GM06990 (cell line): ENCODE measurements at regions not wholly inside any gene's neighbourhood (a gene's known extent, or its start where the extent isn't known, plus 50 kb on each side); places are given as distances from the start of the nearest gene placed in this dataset.
"Not testable (repeated sequence)": the region's sequence is repeated elsewhere in the genome, so short reads cannot be mapped to it uniquely, and the experiment has no call there.

ENCODE experiments used
- DNase-seq: peaks from one replicate; pipeline ENCODE4 v3.0.0-alpha.2; 2011; ENCODE audit not compliant: insufficient read length; ENCODE audit errors: extremely low read depth
- H3K27me3 ChIP-seq: replicated peaks from 2 replicates; pipeline ENCODE4 v1.6.0; 2011; ENCODE audit warnings: low read length; ENCODE audit not compliant: control insufficient read depth, insufficient read depth
- H3K36me3 ChIP-seq: 2 replicates; pipeline ENCODE4 v1.5.1; 2011; ENCODE audit warnings: low read length; ENCODE audit not compliant: control insufficient read depth, insufficient read depth
- H3K4me3 ChIP-seq: replicated peaks from 2 replicates; pipeline ENCODE4 v1.5.1; 2011; ENCODE audit warnings: low read depth, mild to moderate bottlenecking, control low read depth, low read length
- CTCF ChIP-seq: IDR thresholded peaks from 2 replicates; pipeline ENCODE4 v1.5.1; 2011; ENCODE audit warnings: low read length, control low read depth, mild to moderate bottlenecking, inconsistent platforms; ENCODE audit not compliant: insufficient read depth, poor library complexity, severe bottlenecking

- Histone ChIP-seq H3K4me3 (no peak overlapping the region), H3K27me3 (no peaks in the 10 kb centered on the region), H3K36me3 (no peaks in the 10 kb centered on the region)
- no peak for DNase-seq
- TF ChIP-seq CTCF = no peak
These were observed 197.0 kb upstream of the VLDLR start for GRCh38 chr9:2424619-2425033.

GRCh38 chr9:2425676-2426075 is 195.9 kb upstream of the VLDLR start:
- no peak for TF ChIP-seq CTCF
- no peak overlapping the region for H3K4me3 ChIP-seq
- no peak for DNase-seq
- no peaks in the 10 kb centered on the region for H3K36me3 ChIP-seq
- no peaks in the 10 kb centered on the region; the same call in 1 of the 2 replicates for H3K27me3 ChIP-seq

GRCh38 chr9:2427120-2427891 is 194.3 kb upstream of the VLDLR start:
- no peak for TF ChIP-seq CTCF
- DNase-seq = no peak
- no peak overlapping the region for H3K4me3 ChIP-seq
- H3K27me3 ChIP-seq = no peaks in the 10 kb centered on the region; the same call in 1 of the 2 replicates
- H3K36me3 ChIP-seq = no peaks in the 10 kb centered on the region

- H3K27me3 ChIP-seq = no peaks in the 10 kb centered on the region
- DNase-seq = no peak
- no peak overlapping the region for H3K4me3 ChIP-seq
- H3K36me3 ChIP-seq = no peaks in the 10 kb centered on the region
- TF ChIP-seq CTCF = no peak
These were observed 181.6 kb upstream of the VLDLR start for GRCh38 chr9:2439957-2440356.

- H3K4me3 ChIP-seq, DNase-seq: not testable (repeated sequence)
These were observed 177.7 kb upstream of the VLDLR start for GRCh38 chr9:2443933-2444332.

GRCh38 chr9:2448193-2448738 is 173.3 kb upstream of the VLDLR start:
- Histone ChIP-seq H3K27me3 (no peaks in the 10 kb centered on the region), H3K4me3 (no peak overlapping the region), H3K36me3 (no peaks in the 10 kb centered on the region)
- TF ChIP-seq CTCF = no peak
- DNase-seq = no peak

More at GRCh38 chr9:2443933-2444332, 177.7 kb upstream of the VLDLR start:
- not testable (repeated sequence) for H3K27me3 ChIP-seq, H3K36me3 ChIP-seq
